ENCODE measurements at regions not wholly inside any gene's neighbourhood (a gene's known extent, or its start where the extent isn't known, plus 50 kb on each side); places are given as distances from the start of the nearest gene placed in this dataset.
A peak's percentile ranks its signal among the peaks of the same experiment; 100 is the strongest.
"Not testable (repeated sequence)": the region's sequence is repeated elsewhere in the genome, so short reads cannot be mapped to it uniquely, and the experiment has no call there.

GRCh38 chr14:83534995-83535394 is 1994.9 kb upstream of the FLRT2 start:
- DNase-seq: no peak

- DNase-seq: no peak
Observed at GRCh38 chr14:83535444-83535843, 1994.5 kb upstream of the FLRT2 start.

GRCh38 chr14:83541147-83541546 is 1988.8 kb upstream of the FLRT2 start:
- DNase-seq: no peak

- DNase-seq: no peak
Observed at GRCh38 chr14:83548061-83548839, 1981.7 kb upstream of the FLRT2 start.

- no peak for DNase-seq
Observed at GRCh38 chr14:83556065-83556464, 1973.9 kb upstream of the FLRT2 start.

GRCh38 chr14:83556746-83557453 is 1973.0 kb upstream of the FLRT2 start:
- no peak for DNase-seq

- no peak for DNase-seq
Observed at GRCh38 chr14:83558946-83559345, 1971.0 kb upstream of the FLRT2 start.

GRCh38 chr14:83559721-83560120 is 1970.2 kb upstream of the FLRT2 start:
- DNase-seq: no peak

GRCh38 chr14:83561261-83561660 is 1968.7 kb upstream of the FLRT2 start:
- no peak for DNase-seq

GRCh38 chr14:83566567-83566966 is 1963.4 kb upstream of the FLRT2 start:
- DNase-seq: no peak

- DNase-seq: no peak
Observed at GRCh38 chr14:83568141-83568540, 1961.8 kb upstream of the FLRT2 start.

GRCh38 chr14:83575301-83575700 is 1954.6 kb upstream of the FLRT2 start:
- DNase-seq: no peak

- DNase-seq: no peak
Observed at GRCh38 chr14:83583201-83583600, 1946.7 kb upstream of the FLRT2 start.

GRCh38 chr14:83594874-83595273 is 1935.1 kb upstream of the FLRT2 start:
- DNase-seq: no peak

- no peak for DNase-seq
Observed at GRCh38 chr14:83607682-83608081, 1922.3 kb upstream of the FLRT2 start.

GRCh38 chr14:83611491-83611890 is 1918.5 kb upstream of the FLRT2 start:
- no peak for DNase-seq

- DNase-seq: no peak
Observed at GRCh38 chr14:83611906-83612390, 1918.0 kb upstream of the FLRT2 start.

GRCh38 chr14:83614956-83615355 is 1915.0 kb upstream of the FLRT2 start:
- DNase-seq: peak; percentile 25

GRCh38 chr14:83624541-83624940 is 1905.4 kb upstream of the FLRT2 start:
- DNase-seq: no peak

- DNase-seq: no peak
Observed at GRCh38 chr14:83632375-83632774, 1897.6 kb upstream of the FLRT2 start.

- no peak for DNase-seq
Observed at GRCh38 chr14:83638748-83639504, 1891.0 kb upstream of the FLRT2 start.

GRCh38 chr14:83639505-83639875 is 1890.5 kb upstream of the FLRT2 start:
- not testable (repeated sequence) for DNase-seq

- no peak for DNase-seq
Observed at GRCh38 chr14:83646228-83646627, 1883.7 kb upstream of the FLRT2 start.

GRCh38 chr14:83660597-83660996 is 1869.3 kb upstream of the FLRT2 start:
- DNase-seq: no peak

All from NCI-H1048 (cell line).